ENCODE measurements at regions not wholly inside any gene's neighbourhood (a gene's known extent, or its start where the extent isn't known, plus 50 kb on each side); places are given as distances from the start of the nearest gene placed in this dataset.

GRCh38 chr22:49170053-49170452 lies 657.6 kb downstream of the BRD1 start:
- H3K27me3 ChIP-seq (ENCODE audit: insufficient read depth, poor library complexity, severe bottlenecking), result no peaks in the 10 kb centered on the region
- no peak for TF ChIP-seq CTCF (IDR thresholded peaks at IDR 0.05; ENCODE audit: poor library complexity, severe bottlenecking)
- no peaks in the 10 kb centered on the region for H3K9me3 ChIP-seq (ENCODE audit: severe bottlenecking)
- no peak overlapping the region for H3K4me3 ChIP-seq (ENCODE audit: severe bottlenecking)
- DNase-seq (ENCODE audit: low spot score), result no peak
- ATAC-seq (ENCODE audit: low read depth), result no peak
- no peak overlapping the region for H3K27ac ChIP-seq (ENCODE audit: poor library complexity, severe bottlenecking)
- H3K36me3 ChIP-seq (ENCODE audit: low read depth), result no peaks in the 10 kb centered on the region
- H3K4me1 ChIP-seq (ENCODE audit: insufficient read depth, poor library complexity, severe bottlenecking), result no peaks in the 10 kb centered on the region

- no peaks in the 10 kb centered on the region for H3K9me3 ChIP-seq (ENCODE audit: severe bottlenecking)
- DNase-seq (ENCODE audit: low spot score) (no peak), ATAC-seq (ENCODE audit: low read depth) (no peak)
- H3K36me3 ChIP-seq (ENCODE audit: low read depth), result no peaks in the 10 kb centered on the region
- H3K4me3 ChIP-seq (ENCODE audit: severe bottlenecking), result no peak overlapping the region
- no peak for TF ChIP-seq CTCF (IDR thresholded peaks at IDR 0.05; ENCODE audit: poor library complexity, severe bottlenecking)
- H3K27me3 ChIP-seq (ENCODE audit: insufficient read depth, poor library complexity, severe bottlenecking), result no peaks in the 10 kb centered on the region
- no peaks in the 10 kb centered on the region for H3K4me1 ChIP-seq (ENCODE audit: insufficient read depth, poor library complexity, severe bottlenecking)
- H3K27ac ChIP-seq (ENCODE audit: poor library complexity, severe bottlenecking), result no peak overlapping the region
Measured at GRCh38 chr22:49169074-49169744, 658.5 kb downstream of the BRD1 start.

GRCh38 chr22:49168219-49168813 lies 659.4 kb downstream of the BRD1 start:
- no peak for TF ChIP-seq CTCF (IDR thresholded peaks at IDR 0.05; ENCODE audit: poor library complexity, severe bottlenecking)
- Histone ChIP-seq H3K4me3 (ENCODE audit: severe bottlenecking) (no peak overlapping the region), H3K9me3 (ENCODE audit: severe bottlenecking) (no peaks in the 10 kb centered on the region), H3K36me3 (ENCODE audit: low read depth) (no peaks in the 10 kb centered on the region), H3K27ac (ENCODE audit: poor library complexity, severe bottlenecking) (no peak overlapping the region), H3K4me1 (ENCODE audit: insufficient read depth, poor library complexity, severe bottlenecking) (no peaks in the 10 kb centered on the region), H3K27me3 (ENCODE audit: insufficient read depth, poor library complexity, severe bottlenecking) (no peaks in the 10 kb centered on the region)
- DNase-seq (ENCODE audit: low spot score), result no peak
- ATAC-seq (ENCODE audit: low read depth), result no peak

GRCh38 chr22:49166746-49167145 lies 660.9 kb downstream of the BRD1 start:
- H3K9me3 ChIP-seq (ENCODE audit: severe bottlenecking), result no peaks in the 10 kb centered on the region
- H3K27ac ChIP-seq (ENCODE audit: poor library complexity, severe bottlenecking), result no peak overlapping the region
- ATAC-seq (ENCODE audit: low read depth), result no peak

More at GRCh38 chr22:49166746-49167145, 660.9 kb downstream of the BRD1 start:
- Histone ChIP-seq H3K4me3 (ENCODE audit: severe bottlenecking) (no peak overlapping the region), H3K4me1 (ENCODE audit: insufficient read depth, poor library complexity, severe bottlenecking) (no peaks in the 10 kb centered on the region), H3K36me3 (ENCODE audit: low read depth) (no peaks in the 10 kb centered on the region), H3K27me3 (ENCODE audit: insufficient read depth, poor library complexity, severe bottlenecking) (no peaks in the 10 kb centered on the region)
- no peak for TF ChIP-seq CTCF (IDR thresholded peaks at IDR 0.05; ENCODE audit: poor library complexity, severe bottlenecking)
- DNase-seq (ENCODE audit: low spot score), result peak; percentile 27
